ENCODE measurements at regions not wholly inside any gene's neighbourhood (a gene's known extent, or its start where the extent isn't known, plus 50 kb on each side); places are given as distances from the start of the nearest gene placed in this dataset.
A peak's percentile ranks its signal among the peaks of the same experiment; 100 is the strongest.

DNA sequence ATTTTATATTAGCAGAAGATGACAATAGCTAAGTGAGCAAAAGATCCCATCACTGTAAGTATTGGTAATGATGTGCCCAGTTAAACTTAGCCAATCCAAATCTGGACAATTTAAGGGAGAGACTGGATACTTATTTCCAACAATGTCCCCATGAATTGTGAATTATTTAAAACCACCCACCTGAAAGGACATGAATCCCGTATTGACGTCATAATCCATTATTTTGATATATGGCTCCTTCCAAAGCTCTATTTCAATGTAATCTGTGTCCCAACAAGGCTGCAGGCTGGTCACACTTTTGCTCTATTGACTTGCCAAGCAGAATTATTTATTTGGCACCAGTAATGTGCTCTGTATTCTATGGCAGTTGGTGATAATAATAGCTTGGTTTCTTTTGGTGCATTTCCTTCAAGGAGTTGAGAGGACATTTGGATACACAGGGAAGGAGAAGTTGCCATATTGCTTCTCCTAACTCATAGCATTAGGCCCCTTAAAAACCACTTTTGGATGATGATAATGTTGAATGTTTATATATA is 157.2 kb downstream of the NMUR2 start:
- H3K27me3 ChIP-seq (ENCODE audit: control insufficient read depth, insufficient read depth, low read length): no peaks in the 10 kb centered on the region
- H3K36me3 ChIP-seq (replicated peaks; ENCODE audit: control insufficient read depth, insufficient read depth, low read length): no peaks in the 10 kb centered on the region
- no peak overlapping the region for H3K4me3 ChIP-seq (ENCODE audit: insufficient read depth, low read depth, low read length)
- no peak for DNase-seq

DNA sequence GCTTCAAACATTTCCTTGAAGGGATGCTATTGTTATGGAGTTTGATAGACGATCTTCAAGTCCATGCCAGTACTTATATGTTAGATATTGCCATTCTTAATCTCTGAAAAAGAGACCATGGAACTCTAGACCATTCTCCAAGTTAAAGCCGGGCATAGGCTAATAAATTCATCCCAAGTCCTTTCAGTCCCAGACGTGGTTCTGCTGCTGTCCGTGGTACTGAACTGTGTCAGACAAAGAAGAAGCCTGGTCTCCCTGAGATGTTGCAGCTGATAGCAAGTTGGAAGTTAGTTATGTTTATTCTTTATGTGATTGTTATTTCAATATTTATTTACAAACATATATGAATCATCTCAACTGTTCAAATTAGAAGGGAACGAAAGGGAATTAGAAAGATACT is 158.7 kb downstream of the NMUR2 start:
- peak; percentile 43 for DNase-seq

DNA sequence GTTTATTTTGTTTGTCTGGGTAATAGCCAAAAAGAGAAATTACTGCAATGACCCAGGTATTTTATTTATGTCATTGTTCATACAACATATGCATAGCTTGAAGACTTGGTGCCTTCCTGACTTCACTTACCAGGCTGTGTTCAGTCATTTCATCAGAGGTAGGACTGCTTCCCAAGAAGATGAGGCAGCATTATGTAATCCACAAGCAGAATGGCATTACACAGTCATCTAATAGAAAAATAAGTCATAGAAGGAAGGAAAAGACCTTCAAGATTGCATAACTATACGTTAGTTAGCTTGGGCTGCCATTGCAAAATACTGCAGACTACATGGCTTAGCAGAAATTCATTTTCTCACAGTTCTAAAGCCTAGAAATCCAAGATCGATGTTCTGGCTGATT is 167.5 kb downstream of the NMUR2 start:
- Histone ChIP-seq H3K4me3 (ENCODE audit: insufficient read depth, low read depth, low read length) (no peak overlapping the region), H3K27me3 (ENCODE audit: control insufficient read depth, insufficient read depth, low read length) (no peaks in the 10 kb centered on the region), H3K36me3 (replicated peaks; ENCODE audit: control insufficient read depth, insufficient read depth, low read length) (no peaks in the 10 kb centered on the region)
- no peak for DNase-seq

More for the DNA sequence above, 158.7 kb downstream of the NMUR2 start:
- H3K27me3 ChIP-seq (ENCODE audit: control insufficient read depth, insufficient read depth, low read length): no peaks in the 10 kb centered on the region
- no peaks in the 10 kb centered on the region for H3K36me3 ChIP-seq (replicated peaks; ENCODE audit: control insufficient read depth, insufficient read depth, low read length)
- H3K4me3 ChIP-seq (ENCODE audit: insufficient read depth, low read depth, low read length): no peak overlapping the region

GRCh38 chr5:152226191-152226590 is 178.9 kb downstream of the NMUR2 start:
- H3K36me3 ChIP-seq (replicated peaks; ENCODE audit: control insufficient read depth, insufficient read depth, low read length): no peaks in the 10 kb centered on the region
- DNase-seq: no peak
- H3K27me3 ChIP-seq (ENCODE audit: control insufficient read depth, insufficient read depth, low read length): no peaks in the 10 kb centered on the region

DNA sequence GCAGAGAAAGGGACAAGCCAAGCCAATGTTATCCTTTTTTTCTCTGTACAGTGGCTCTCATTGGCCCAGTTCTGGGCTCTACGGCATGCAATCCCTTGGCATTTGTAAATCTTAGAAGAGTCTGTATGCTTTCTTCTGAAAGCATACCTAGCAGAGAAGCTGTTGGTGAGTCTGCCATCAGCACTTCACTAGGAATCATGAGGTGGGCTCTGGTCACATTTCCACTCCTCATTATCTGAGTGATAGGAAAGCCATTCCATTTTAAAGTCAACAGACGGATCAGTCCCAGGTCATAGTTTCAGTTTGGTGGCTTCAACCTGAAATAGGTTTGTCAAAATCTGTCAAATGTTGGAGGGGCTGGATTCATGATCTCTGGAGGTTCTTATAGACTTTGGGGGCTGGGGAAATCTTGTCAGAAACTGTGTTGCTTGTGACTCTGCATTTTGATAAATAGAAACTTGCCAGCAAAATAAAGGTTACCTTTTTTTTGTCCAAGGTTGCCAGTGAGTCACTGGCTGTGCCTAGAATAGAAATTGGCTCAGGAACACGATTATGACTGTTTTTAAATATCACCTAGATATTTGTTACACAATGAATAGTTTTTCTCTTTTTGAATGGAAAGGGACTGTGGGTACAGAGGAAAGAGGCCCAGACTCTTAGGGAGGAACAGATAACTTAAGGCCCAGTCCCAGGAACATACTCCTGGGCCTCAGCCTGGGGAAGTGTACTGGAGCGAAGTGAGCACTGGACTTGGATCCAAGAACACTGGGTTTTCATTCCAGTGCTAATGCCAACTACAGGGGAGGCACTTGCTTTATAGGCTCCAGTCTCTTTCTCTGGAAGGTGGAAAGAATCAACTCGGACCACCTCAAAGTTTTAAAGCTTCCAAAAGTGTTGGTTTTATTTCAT is 183.1 kb downstream of the NMUR2 start:
- no peak for DNase-seq
- Histone ChIP-seq H3K36me3 (replicated peaks; ENCODE audit: control insufficient read depth, insufficient read depth, low read length) (no peaks in the 10 kb centered on the region), H3K27me3 (ENCODE audit: control insufficient read depth, insufficient read depth, low read length) (no peaks in the 10 kb centered on the region), H3K4me3 (ENCODE audit: insufficient read depth, low read depth, low read length) (no peak overlapping the region)

More at GRCh38 chr5:152226191-152226590, 178.9 kb downstream of the NMUR2 start:
- H3K4me3 ChIP-seq (ENCODE audit: insufficient read depth, low read depth, low read length): no peak overlapping the region

GRCh38 chr5:152218694-152219093 is 186.4 kb downstream of the NMUR2 start:
- DNase-seq: no peak
- H3K27me3 ChIP-seq (ENCODE audit: control insufficient read depth, insufficient read depth, low read length): no peaks in the 10 kb centered on the region
- no peaks in the 10 kb centered on the region for H3K36me3 ChIP-seq (replicated peaks; ENCODE audit: control insufficient read depth, insufficient read depth, low read length)
- H3K4me3 ChIP-seq (ENCODE audit: insufficient read depth, low read depth, low read length): no peak overlapping the region

- no peaks in the 10 kb centered on the region for H3K36me3 ChIP-seq (replicated peaks; ENCODE audit: control insufficient read depth, insufficient read depth, low read length)
- H3K27me3 ChIP-seq (ENCODE audit: control insufficient read depth, insufficient read depth, low read length): no peaks in the 10 kb centered on the region
- no peak overlapping the region for H3K4me3 ChIP-seq (ENCODE audit: insufficient read depth, low read depth, low read length)
- no peak for DNase-seq
Observed at GRCh38 chr5:152205804-152206203, 199.3 kb downstream of the NMUR2 start.

DNA sequence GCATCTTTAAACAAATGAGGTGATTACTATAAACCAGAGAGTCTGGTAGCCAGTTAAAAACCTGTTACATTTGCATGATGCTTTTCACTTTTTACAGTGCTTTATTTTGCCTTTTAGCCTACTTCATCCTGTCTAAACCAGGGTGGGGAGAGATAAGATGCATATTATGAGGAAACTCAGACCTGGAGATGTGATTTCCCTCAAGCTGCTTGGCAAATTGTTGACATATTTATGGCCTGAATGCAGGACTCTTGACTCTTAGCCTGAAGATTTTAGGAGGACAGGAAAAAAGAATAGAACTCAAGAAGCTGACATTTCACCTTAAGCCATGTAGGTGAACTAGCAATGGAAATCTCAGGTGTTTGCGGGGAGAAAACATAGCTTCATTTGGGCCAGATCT is 202.8 kb downstream of the NMUR2 start:
- DNase-seq: no peak
- H3K27me3 ChIP-seq (ENCODE audit: control insufficient read depth, insufficient read depth, low read length): no peaks in the 10 kb centered on the region
- H3K36me3 ChIP-seq (replicated peaks; ENCODE audit: control insufficient read depth, insufficient read depth, low read length): no peaks in the 10 kb centered on the region
- H3K4me3 ChIP-seq (ENCODE audit: insufficient read depth, low read depth, low read length): no peak overlapping the region

DNA sequence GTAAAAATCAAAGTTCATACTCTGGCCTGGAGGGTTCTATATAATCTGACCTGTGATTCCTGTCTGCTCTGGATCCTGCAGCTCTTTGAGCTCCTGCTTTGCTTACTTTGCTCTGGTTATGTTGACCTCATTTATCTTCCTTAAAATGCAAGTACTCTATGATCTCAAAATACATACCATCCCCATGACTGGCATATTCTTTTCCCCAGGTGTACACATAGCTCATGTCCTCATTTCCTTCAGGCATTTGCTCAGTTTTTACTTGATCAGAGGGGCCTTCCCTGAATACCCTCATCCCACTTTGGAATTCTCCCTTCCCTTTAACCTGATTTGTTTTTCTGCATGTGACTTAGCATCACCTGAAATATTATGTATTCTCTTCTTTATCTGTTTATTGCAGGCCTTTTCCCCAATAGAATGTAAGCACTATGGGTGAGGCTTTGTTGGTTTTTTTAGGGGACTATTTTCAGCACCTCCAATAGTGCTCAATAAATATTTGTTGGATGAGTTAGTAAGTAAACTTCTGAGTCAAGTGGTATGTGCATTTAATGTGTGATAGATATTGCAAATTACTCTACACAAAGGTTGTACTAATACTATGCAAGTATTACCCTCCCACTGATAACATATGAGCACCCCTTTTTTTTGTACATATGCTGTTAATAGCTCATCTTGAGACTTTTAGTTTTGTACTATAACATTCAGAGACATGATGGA is 211.5 kb downstream of the NMUR2 start:
- Histone ChIP-seq H3K27me3 (ENCODE audit: control insufficient read depth, insufficient read depth, low read length) (no peaks in the 10 kb centered on the region), H3K4me3 (ENCODE audit: insufficient read depth, low read depth, low read length) (no peak overlapping the region), H3K36me3 (replicated peaks; ENCODE audit: control insufficient read depth, insufficient read depth, low read length) (no peaks in the 10 kb centered on the region)
- no peak for DNase-seq

GRCh38 chr5:152188251-152188650 is 216.8 kb downstream of the NMUR2 start:
- no peak for DNase-seq
- Histone ChIP-seq H3K27me3 (ENCODE audit: control insufficient read depth, insufficient read depth, low read length) (no peaks in the 10 kb centered on the region), H3K4me3 (ENCODE audit: insufficient read depth, low read depth, low read length) (no peak overlapping the region)

GRCh38 chr5:152187668-152188067 is 217.4 kb downstream of the NMUR2 start:
- no peak for DNase-seq
- H3K36me3 ChIP-seq (replicated peaks; ENCODE audit: control insufficient read depth, insufficient read depth, low read length): no peaks in the 10 kb centered on the region
- no peaks in the 10 kb centered on the region for H3K27me3 ChIP-seq (ENCODE audit: control insufficient read depth, insufficient read depth, low read length)
- H3K4me3 ChIP-seq (ENCODE audit: insufficient read depth, low read depth, low read length): no peak overlapping the region

More at GRCh38 chr5:152188251-152188650, 216.8 kb downstream of the NMUR2 start:
- H3K36me3 ChIP-seq (replicated peaks; ENCODE audit: control insufficient read depth, insufficient read depth, low read length): no peaks in the 10 kb centered on the region

- no peak for DNase-seq
- no peaks in the 10 kb centered on the region for H3K27me3 ChIP-seq (ENCODE audit: control insufficient read depth, insufficient read depth, low read length)
- H3K4me3 ChIP-seq (ENCODE audit: insufficient read depth, low read depth, low read length): no peak overlapping the region
- H3K36me3 ChIP-seq (replicated peaks; ENCODE audit: control insufficient read depth, insufficient read depth, low read length): no peaks in the 10 kb centered on the region
Observed at GRCh38 chr5:152185547-152186245, 219.4 kb downstream of the NMUR2 start.

GRCh38 chr5:152184266-152184665 is 220.8 kb downstream of the NMUR2 start:
- no peaks in the 10 kb centered on the region for H3K36me3 ChIP-seq (replicated peaks; ENCODE audit: control insufficient read depth, insufficient read depth, low read length)

DNA sequence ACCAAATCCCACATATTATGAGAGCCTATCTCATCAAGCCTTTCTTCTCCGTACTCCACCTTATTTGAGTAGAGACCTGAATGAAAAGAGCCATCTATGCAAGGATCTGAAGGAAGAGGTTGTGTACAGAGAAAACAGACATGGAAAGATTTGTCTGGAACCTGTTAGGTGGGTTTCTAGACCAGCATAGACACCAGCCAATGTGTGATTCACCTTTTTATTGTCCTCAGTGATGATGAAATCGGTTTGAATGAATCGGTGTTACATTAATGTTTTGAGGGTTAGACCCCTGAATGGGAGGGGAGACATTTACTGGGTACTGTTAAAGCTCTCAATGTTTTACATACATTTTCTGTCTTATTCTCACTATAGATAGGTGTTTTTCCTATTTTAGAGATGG is 223.6 kb downstream of the NMUR2 start:
- no peaks in the 10 kb centered on the region for H3K36me3 ChIP-seq (replicated peaks; ENCODE audit: control insufficient read depth, insufficient read depth, low read length)
- H3K27me3 ChIP-seq (ENCODE audit: control insufficient read depth, insufficient read depth, low read length): no peaks in the 10 kb centered on the region
- DNase-seq: no peak
- H3K4me3 ChIP-seq (ENCODE audit: insufficient read depth, low read depth, low read length): no peak overlapping the region

More at GRCh38 chr5:152184266-152184665, 220.8 kb downstream of the NMUR2 start:
- Histone ChIP-seq H3K27me3 (ENCODE audit: control insufficient read depth, insufficient read depth, low read length) (no peaks in the 10 kb centered on the region), H3K4me3 (ENCODE audit: insufficient read depth, low read depth, low read length) (no peak overlapping the region)
- no peak for DNase-seq

Data from H7 (cell line).